OCI-LY1 (cell line): ENCODE measurements at regions not wholly inside any gene's neighbourhood (a gene's known extent, or its start where the extent isn't known, plus 50 kb on each side); places are given as distances from the start of the nearest gene placed in this dataset.

Experiments
- H2AFZ ChIP-seq: fragments of 200-600 bp; sonication (generic), shearing (Covaris generic); 2 replicates; pipeline ENCODE4 v1.6.0; 2014; ENCODE audit warnings: antibody characterized with exemption, mild to moderate bottlenecking, low read length
- H3F3A ChIP-seq: fragments of 200-600 bp; sonication (generic), shearing (Covaris generic); 2 replicates; pipeline ENCODE4 v1.6.0; 2014; ENCODE audit warnings: mild to moderate bottlenecking, antibody characterized with exemption, low read length, moderate library complexity; ENCODE audit not compliant: insufficient read depth
- H3K27ac ChIP-seq: fragments of 200-600 bp; sonication (generic); 2 replicates; pipeline ENCODE4 v1.5.1; 2014; ENCODE audit warnings: low read length, mixed run types, mild to moderate bottlenecking, low read depth; ENCODE audit not compliant: poor library complexity, severe bottlenecking
- H3K27me3 ChIP-seq: fragments of 200-600 bp; sonication (generic); 2 replicates; pipeline ENCODE4 v1.6.0; 2014; ENCODE audit warnings: antibody characterized with exemption, mild to moderate bottlenecking, low read length, moderate library complexity; ENCODE audit not compliant: insufficient read depth
- H3K36me3 ChIP-seq: fragments of 200-600 bp; sonication (generic); 2 replicates; pipeline ENCODE4 v1.6.1; 2014; ENCODE audit warnings: mild to moderate bottlenecking, antibody characterized with exemption, low read length, moderate library complexity, mixed read lengths; ENCODE audit not compliant: insufficient read depth
- H3K4me1 ChIP-seq: fragments of 200-600 bp; sonication (generic); 2 replicates; pipeline ENCODE4 v1.5.1; 2014; ENCODE audit warnings: mild to moderate bottlenecking, low read length, moderate library complexity; ENCODE audit not compliant: insufficient read depth, severe bottlenecking
- H3K4me2 ChIP-seq: fragments of 200-600 bp; sonication (generic), shearing (Covaris generic); 2 replicates; pipeline ENCODE4 v1.6.1; 2014; ENCODE audit warnings: low read length
- H3K4me3 ChIP-seq: fragments of 200-600 bp; sonication (generic); 2 replicates; pipeline ENCODE4 v1.5.1; 2014; ENCODE audit warnings: low read length, low read depth, mild to moderate bottlenecking, mixed read lengths; ENCODE audit not compliant: poor library complexity, severe bottlenecking
- H3K79me2 ChIP-seq: fragments of 200-600 bp; shearing (Covaris generic); 2 replicates; pipeline ENCODE4 v1.6.1; 2016; ENCODE audit warnings: mixed run types, low read length, mixed read lengths; ENCODE audit not compliant: insufficient read depth
- H3K9ac ChIP-seq: fragments of 200-600 bp; sonication (generic), shearing (Covaris generic); 2 replicates; pipeline ENCODE4 v1.6.1; 2014; ENCODE audit warnings: mild to moderate bottlenecking, low read length, mixed read lengths
- H3K9me2 ChIP-seq: fragments of 200-600 bp; sonication (generic), shearing (Covaris generic); 2 replicates; pipeline ENCODE4 v1.6.1; 2014; ENCODE audit warnings: low read depth, mild to moderate bottlenecking, low read length, mixed read lengths
- H3K9me3 ChIP-seq: fragments of 200-600 bp; shearing (Covaris generic); 2 replicates; pipeline ENCODE4 v1.6.1; 2014; ENCODE audit warnings: low read length, mixed read lengths
- H4K20me1 ChIP-seq: fragments of 200-600 bp; sonication (generic), shearing (Covaris generic); 2 replicates; pipeline ENCODE4 v1.6.0; 2016; ENCODE audit warnings: mild to moderate bottlenecking, low read length; ENCODE audit not compliant: insufficient read depth
- EZH2 ChIP-seq: fragments of 200-600 bp; sonication (generic), shearing (Covaris generic); IDR thresholded peaks from 2 replicates; pipeline ENCODE4 v1.8.0; 2017; ENCODE audit warnings: borderline replicate concordance, mixed run types, mild to moderate bottlenecking, antibody characterized with exemption, low read length, moderate library complexity, mixed read lengths
- TF ChIP-seq, protein P1 (sequence below): fragments of 200-600 bp; sonication (generic), shearing (Covaris generic); IDR thresholded peaks from 2 replicates; pipeline ENCODE4 v1.5.1; 2017; ENCODE audit warnings: mild to moderate bottlenecking, antibody characterized with exemption, low read length, moderate library complexity, mixed read lengths

DNA sequence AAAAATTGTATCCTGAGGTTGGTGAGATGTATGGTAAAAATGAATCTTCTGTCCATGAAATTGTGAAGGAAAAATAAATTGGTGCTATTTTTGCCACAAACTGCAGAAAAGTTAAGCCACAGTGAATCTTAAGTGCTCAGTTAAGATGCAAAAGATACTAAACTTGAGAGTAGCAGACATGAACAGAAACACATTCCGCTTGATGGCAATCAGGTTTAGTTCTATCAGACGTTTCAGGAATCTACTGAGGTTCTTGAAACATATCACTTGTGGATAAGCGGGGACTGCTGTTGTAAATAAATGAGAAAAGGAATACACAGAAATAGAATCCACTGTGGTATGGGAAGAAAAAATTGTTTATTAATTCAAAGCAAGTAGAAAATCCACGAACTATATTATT is 311.2 kb upstream of the PRR16 start:
- H3K9me3 ChIP-seq = no peaks in the 10 kb centered on the region

GRCh38 chr5:120153551-120153950 is 310.5 kb upstream of the PRR16 start:
- Histone ChIP-seq H3K79me2 (no peaks in the 10 kb centered on the region), H3K9me3 (no peaks in the 10 kb centered on the region), H3K4me1 (no peaks in the 10 kb centered on the region), H3K36me3 (no peaks in the 10 kb centered on the region), H3K27ac (no peak overlapping the region), H3K9me2 (no peaks in the 10 kb centered on the region), H3F3A (no peaks in the 10 kb centered on the region), H3K27me3 (no peaks in the 10 kb centered on the region), H3K4me3 (no peak overlapping the region), H2AFZ (no peak overlapping the region), H4K20me1 (no peaks in the 10 kb centered on the region), H3K4me2 (no peak overlapping the region), H3K9ac (no peak overlapping the region)
- no peak for TF ChIP-seq EZH2
- TF ChIP-seq, protein P1, sequence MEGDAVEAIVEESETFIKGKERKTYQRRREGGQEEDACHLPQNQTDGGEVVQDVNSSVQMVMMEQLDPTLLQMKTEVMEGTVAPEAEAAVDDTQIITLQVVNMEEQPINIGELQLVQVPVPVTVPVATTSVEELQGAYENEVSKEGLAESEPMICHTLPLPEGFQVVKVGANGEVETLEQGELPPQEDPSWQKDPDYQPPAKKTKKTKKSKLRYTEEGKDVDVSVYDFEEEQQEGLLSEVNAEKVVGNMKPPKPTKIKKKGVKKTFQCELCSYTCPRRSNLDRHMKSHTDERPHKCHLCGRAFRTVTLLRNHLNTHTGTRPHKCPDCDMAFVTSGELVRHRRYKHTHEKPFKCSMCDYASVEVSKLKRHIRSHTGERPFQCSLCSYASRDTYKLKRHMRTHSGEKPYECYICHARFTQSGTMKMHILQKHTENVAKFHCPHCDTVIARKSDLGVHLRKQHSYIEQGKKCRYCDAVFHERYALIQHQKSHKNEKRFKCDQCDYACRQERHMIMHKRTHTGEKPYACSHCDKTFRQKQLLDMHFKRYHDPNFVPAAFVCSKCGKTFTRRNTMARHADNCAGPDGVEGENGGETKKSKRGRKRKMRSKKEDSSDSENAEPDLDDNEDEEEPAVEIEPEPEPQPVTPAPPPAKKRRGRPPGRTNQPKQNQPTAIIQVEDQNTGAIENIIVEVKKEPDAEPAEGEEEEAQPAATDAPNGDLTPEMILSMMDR = no peak

More for the DNA sequence above, 311.2 kb upstream of the PRR16 start:
- H3F3A ChIP-seq = no peaks in the 10 kb centered on the region
- H3K27me3 ChIP-seq = no peaks in the 10 kb centered on the region
- no peak overlapping the region for H3K4me2 ChIP-seq
- H3K4me3 ChIP-seq = no peak overlapping the region
- H3K36me3 ChIP-seq = no peaks in the 10 kb centered on the region
- TF ChIP-seq EZH2 = no peak
- TF ChIP-seq, protein P1 = no peak
- H3K9ac ChIP-seq = no peak overlapping the region
- no peak overlapping the region for H2AFZ ChIP-seq
- no peak overlapping the region for H3K27ac ChIP-seq
- H3K9me2 ChIP-seq = no peaks in the 10 kb centered on the region
- H3K4me1 ChIP-seq = no peaks in the 10 kb centered on the region
- no peaks in the 10 kb centered on the region for H4K20me1 ChIP-seq
- H3K79me2 ChIP-seq = no peaks in the 10 kb centered on the region

- Histone ChIP-seq H3K4me2 (no peak overlapping the region), H3K9me3 (no peaks in the 10 kb centered on the region), H2AFZ (no peak overlapping the region), H3K79me2 (no peaks in the 10 kb centered on the region), H3K36me3 (no peaks in the 10 kb centered on the region), H3K27me3 (no peaks in the 10 kb centered on the region), H3K9me2 (no peaks in the 10 kb centered on the region), H4K20me1 (no peaks in the 10 kb centered on the region), H3K27ac (no peak overlapping the region), H3F3A (no peaks in the 10 kb centered on the region), H3K4me3 (no peak overlapping the region), H3K9ac (no peak overlapping the region), H3K4me1 (no peaks in the 10 kb centered on the region)
- TF ChIP-seq, protein P1 = no peak
- TF ChIP-seq EZH2 = no peak
Measured at GRCh38 chr5:120155873-120156272, 308.2 kb upstream of the PRR16 start.
